ENCODE measurements at regions not wholly inside any gene's neighbourhood (a gene's known extent, or its start where the extent isn't known, plus 50 kb on each side); places are given as distances from the start of the nearest gene placed in this dataset.

DNA sequence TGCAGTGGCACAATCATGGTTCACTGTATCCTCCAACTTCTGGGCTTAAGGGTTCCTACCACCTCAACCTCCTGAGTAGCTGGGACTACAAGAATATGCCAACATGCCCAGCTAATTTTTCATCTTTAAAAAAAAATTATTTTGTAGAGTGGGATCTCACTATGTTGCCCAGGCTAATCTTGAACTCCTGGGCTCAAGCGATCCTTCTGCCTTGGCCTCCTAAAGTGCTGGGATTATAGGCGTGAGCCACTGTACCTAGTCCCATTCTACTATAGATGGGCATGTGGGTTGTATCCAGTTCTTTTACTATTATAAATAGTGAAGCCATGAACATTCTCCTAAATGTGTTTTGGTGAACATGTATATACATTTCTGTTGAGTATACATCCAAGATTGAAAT is 57.9 kb upstream of the PAXBP1 start:
- no peak overlapping the region for H4K8ac ChIP-seq (ENCODE audit: extremely low read depth, insufficient read depth, low read length)
- DNase-seq (ENCODE audit: low read depth in 1 of 2, low spot score in 2 of 2) (no peak), FAIRE-seq (no peak)
- H3K9ac ChIP-seq (replicated peaks in 1 of 4; ENCODE audit: extremely low read depth in 1 of 4, low read depth in 3 of 4, low read length in 3 of 4) = no peak overlapping the region
- no peak overlapping the region for H2BK20ac ChIP-seq (ENCODE audit: low read length)
- H3K56ac ChIP-seq (replicated peaks; ENCODE audit: insufficient read length, low read depth, low read length) = no peak overlapping the region
- no peak overlapping the region for H2BK12ac ChIP-seq (ENCODE audit: low read depth, low read length)
- H3K79me2 ChIP-seq (ENCODE audit: control insufficient read depth in 1 of 2, insufficient read depth in 2 of 2, low read length in 2 of 2) = no peaks in the 10 kb centered on the region
- ChIA-PET POLR2A (ENCODE audit: partially characterized antibody) (no interaction called here), CTCF (ENCODE audit: partially characterized antibody) (interaction anchor here (1.2 to 1.5 kb wide), 2 partner anchors 11 to 12 kb away, joined by 4 to 5 read pairs; no protein-coding TSS in a partner anchor)
- H2AK5ac ChIP-seq (ENCODE audit: low read depth, low read length) = no peak overlapping the region
- no peak overlapping the region for H3K4me2 ChIP-seq (ENCODE audit: insufficient read depth in 1 of 2, low read depth in 2 of 2, low read length in 2 of 2)
- no peak overlapping the region for H2BK120ac ChIP-seq (replicated peaks; ENCODE audit: low read depth, low read length)
- H3K27ac ChIP-seq (ENCODE audit: low read depth, low read length) = no peak overlapping the region
- H3K23me2 ChIP-seq (ENCODE audit: low read depth, low read length) = no peaks in the 10 kb centered on the region
- no peaks in the 10 kb centered on the region for H3K79me1 ChIP-seq (ENCODE audit: low read depth, low read length)
- no peak overlapping the region for H2AFZ ChIP-seq (ENCODE audit: low read length)
- no peaks in the 10 kb centered on the region for H3K4me1 ChIP-seq (replicated peaks in 1 of 4; ENCODE audit: control insufficient read depth in 3 of 4, insufficient read depth in 4 of 4, low read length in 3 of 4)
- 92% methylated on average over 2 of the region's 2 CpGs; no CpG with 5 or more reads in 1 of the 2 experiments for WGBS, 2 experiments (ENCODE audit: extremely low coverage in 1 of 2, insufficient coverage in 1 of 2, insufficient read length in 1 of 2, insufficient replicate concordance in 2 of 2, low coverage in 1 of 2, low lambda C conversion rate in 2 of 2, missing lambda C conversion rate in 1 of 2)
- TF ChIP-seq GABPA (IDR thresholded peaks at IDR 0.05; ENCODE audit: borderline replicate concordance, insufficient read depth, low read length) (no peak), NRF1 (IDR thresholded peaks at IDR 0.05; ENCODE audit: low read depth, low read length) (no peak), SIX5 (IDR thresholded peaks at IDR 0.05; ENCODE audit: low read depth, low read length) (no peak), SP1 (IDR thresholded peaks at IDR 0.05; ENCODE audit: low read depth, low read length) (no peak), CHD2 (IDR thresholded peaks at IDR 0.05; ENCODE audit: low read length) (no peak), BCL11A (IDR thresholded peaks at IDR 0.05; ENCODE audit: low read depth in 2 of 2, low read length in 2 of 2) (no peak)
- no peak overlapping the region for H3K14ac ChIP-seq (ENCODE audit: insufficient read length)
- H3K9me3 ChIP-seq (ENCODE audit: insufficient read depth in 2 of 2, low read depth in 1 of 2, low read length in 1 of 2) = no peaks in the 10 kb centered on the region
- no peak overlapping the region for H3K18ac ChIP-seq (ENCODE audit: extremely low read depth, low read length)
- H3K23ac ChIP-seq (ENCODE audit: insufficient read length) = no peak overlapping the region
- no peak overlapping the region for H4K5ac ChIP-seq (ENCODE audit: insufficient read length, low read depth, low read length)
- no peaks in the 10 kb centered on the region for H4K20me1 ChIP-seq (replicated peaks in 1 of 2; ENCODE audit: control insufficient read depth in 1 of 2, insufficient read depth in 2 of 2, low read length in 2 of 2)
- no peak overlapping the region for H2BK15ac ChIP-seq (ENCODE audit: low read length)
- no peak overlapping the region for H4K91ac ChIP-seq (replicated peaks; ENCODE audit: insufficient read length, low read length)
- no peak overlapping the region for H2BK5ac ChIP-seq (ENCODE audit: low read depth, low read length)
- no peaks in the 10 kb centered on the region for H3K36me3 ChIP-seq (ENCODE audit: control insufficient read depth in 2 of 4, insufficient read depth in 4 of 4, low read length in 3 of 4)
- H3K4ac ChIP-seq (replicated peaks; ENCODE audit: insufficient read length, low read depth, low read length) = no peak overlapping the region
- no peaks in the 10 kb centered on the region for H3K27me3 ChIP-seq (replicated peaks in 1 of 4; ENCODE audit: control insufficient read depth in 3 of 4, extremely low read depth in 1 of 4, insufficient read depth in 3 of 4, low read length in 3 of 4)
- no peak overlapping the region for H3K4me3 ChIP-seq (ENCODE audit: extremely low read depth in 1 of 4, insufficient read depth in 2 of 4, low read depth in 3 of 4, low read length in 4 of 4)
